Ascending aorta (tissue), 2 donors: ENCODE measurements at regions not wholly inside any gene's neighbourhood (a gene's known extent, or its start where the extent isn't known, plus 50 kb on each side); places are given as distances from the start of the nearest gene placed in this dataset.

Experiments
- DNase-seq, 2 donors: peaks; one replicate each; pipeline ENCODE4 v3.0.0-alpha.2; 2019; ENCODE audit warnings: low spot score in 2 of 2
- H3K27ac ChIP-seq, 2 donors: fragments of 200-600 bp; sonication (generic); one replicate each; pipeline ENCODE4 v1.5.1; 2016 to 2017; ENCODE audit warnings: mild to moderate bottlenecking in 1 of 2
- H3K27me3 ChIP-seq: fragments of 200-600 bp; sonication (generic); one replicate; pipeline ENCODE4 v1.5.1; 2017
- H3K36me3 ChIP-seq, 2 donors: fragments of 200-600 bp; sonication (generic); one replicate each; pipeline ENCODE4 v1.5.1; 2016
- H3K4me1 ChIP-seq, 2 donors: fragments of 200-600 bp; sonication (generic); one replicate each; pipeline ENCODE4 v1.5.1; 2016 to 2017; ENCODE audit warnings: mild to moderate bottlenecking in 1 of 2
- H3K4me3 ChIP-seq, 2 donors: fragments of 200-600 bp; sonication (generic); one replicate each; pipeline ENCODE4 v1.5.1; 2016 to 2017; ENCODE audit warnings: mild to moderate bottlenecking in 1 of 2
- H3K9me3 ChIP-seq, 2 donors: fragments of 200-600 bp; sonication (generic); one replicate each; pipeline ENCODE4 v1.5.1; 2016
- intact Hi-C: fragments of 100-400 bp; cut with DNase I; formaldehyde crosslinking; loops from one replicate; pipeline ENCODE4 v1.15.1; 2023
- TF ChIP-seq, protein P1 (sequence below), 3 experiments: fragments of 200-600 bp in 2 of 3; fragments of 450-650 bp in 1 of 3; sonication (generic) in 2 of 3; IDR thresholded peaks; one replicate each; pipeline ENCODE4 v1.5.1; 2016 to 2019; ENCODE audit warnings: antibody characterized with exemption in 3 of 3, mild to moderate bottlenecking in 1 of 3, moderate library complexity in 1 of 3

GRCh38 chr13:94829185-94829836 lies 117.0 kb upstream of the SOX21 start:
- no peaks in the 10 kb centered on the region for H3K4me1 ChIP-seq
- TF ChIP-seq, protein P1, sequence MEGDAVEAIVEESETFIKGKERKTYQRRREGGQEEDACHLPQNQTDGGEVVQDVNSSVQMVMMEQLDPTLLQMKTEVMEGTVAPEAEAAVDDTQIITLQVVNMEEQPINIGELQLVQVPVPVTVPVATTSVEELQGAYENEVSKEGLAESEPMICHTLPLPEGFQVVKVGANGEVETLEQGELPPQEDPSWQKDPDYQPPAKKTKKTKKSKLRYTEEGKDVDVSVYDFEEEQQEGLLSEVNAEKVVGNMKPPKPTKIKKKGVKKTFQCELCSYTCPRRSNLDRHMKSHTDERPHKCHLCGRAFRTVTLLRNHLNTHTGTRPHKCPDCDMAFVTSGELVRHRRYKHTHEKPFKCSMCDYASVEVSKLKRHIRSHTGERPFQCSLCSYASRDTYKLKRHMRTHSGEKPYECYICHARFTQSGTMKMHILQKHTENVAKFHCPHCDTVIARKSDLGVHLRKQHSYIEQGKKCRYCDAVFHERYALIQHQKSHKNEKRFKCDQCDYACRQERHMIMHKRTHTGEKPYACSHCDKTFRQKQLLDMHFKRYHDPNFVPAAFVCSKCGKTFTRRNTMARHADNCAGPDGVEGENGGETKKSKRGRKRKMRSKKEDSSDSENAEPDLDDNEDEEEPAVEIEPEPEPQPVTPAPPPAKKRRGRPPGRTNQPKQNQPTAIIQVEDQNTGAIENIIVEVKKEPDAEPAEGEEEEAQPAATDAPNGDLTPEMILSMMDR (IDR thresholded peaks at IDR 0.05), result no peak
- H3K27ac ChIP-seq, result no peak overlapping the region
- DNase-seq, result no peak
- no peaks in the 10 kb centered on the region for H3K36me3 ChIP-seq
- no peaks in the 10 kb centered on the region for H3K9me3 ChIP-seq
- intact Hi-C loops, result no loop called here
- H3K4me3 ChIP-seq, result no peak overlapping the region
- no peaks in the 10 kb centered on the region for H3K27me3 ChIP-seq

GRCh38 chr13:94827566-94827965 lies 115.2 kb upstream of the SOX21 start:
- DNase-seq, result no peak

GRCh38 chr13:94825507-94825906 lies 113.2 kb upstream of the SOX21 start:
- intact Hi-C loops, result no loop called here
- H3K36me3 ChIP-seq, result no peaks in the 10 kb centered on the region
- H3K4me1 ChIP-seq, result no peaks in the 10 kb centered on the region
- DNase-seq, result no peak
- no peak overlapping the region for H3K27ac ChIP-seq
- no peaks in the 10 kb centered on the region for H3K27me3 ChIP-seq
- no peak overlapping the region for H3K4me3 ChIP-seq
- H3K9me3 ChIP-seq, result no peaks in the 10 kb centered on the region
- TF ChIP-seq, protein P1 (IDR thresholded peaks at IDR 0.05), result no peak

More at GRCh38 chr13:94827566-94827965, 115.2 kb upstream of the SOX21 start:
- no peaks in the 10 kb centered on the region for H3K4me1 ChIP-seq
- intact Hi-C loops, result no loop called here
- TF ChIP-seq, protein P1 (IDR thresholded peaks at IDR 0.05), result no peak
- H3K27ac ChIP-seq, result no peak overlapping the region
- no peak overlapping the region for H3K4me3 ChIP-seq
- no peaks in the 10 kb centered on the region for H3K27me3 ChIP-seq
- H3K9me3 ChIP-seq, result no peaks in the 10 kb centered on the region
- H3K36me3 ChIP-seq, result no peaks in the 10 kb centered on the region

DNA sequence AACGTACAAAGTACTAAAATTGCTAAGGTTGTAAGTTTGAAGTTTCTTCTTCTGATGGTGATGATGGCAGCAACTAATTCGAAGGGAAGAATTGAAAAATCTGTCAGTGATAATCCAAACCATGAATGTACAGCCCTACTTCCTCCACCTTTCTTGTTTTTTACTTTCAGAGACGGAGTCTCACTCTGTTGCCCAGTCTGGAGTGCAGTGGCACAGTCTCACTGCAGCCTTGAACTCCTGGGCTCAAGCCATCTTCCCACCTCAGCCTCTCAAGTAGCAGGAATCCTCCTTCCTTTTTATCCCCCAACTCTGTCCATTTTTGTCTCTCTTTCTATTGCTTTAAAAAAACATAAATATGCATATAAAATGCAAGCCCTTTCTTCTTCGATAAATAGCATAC lies 112.3 kb upstream of the SOX21 start:
- TF ChIP-seq, protein P1 (IDR thresholded peaks at IDR 0.05), result no peak
- no peak for DNase-seq
- H3K9me3 ChIP-seq, result no peaks in the 10 kb centered on the region
- H3K4me3 ChIP-seq, result no peak overlapping the region
- H3K4me1 ChIP-seq, result no peaks in the 10 kb centered on the region
- H3K36me3 ChIP-seq, result no peaks in the 10 kb centered on the region
- H3K27ac ChIP-seq, result no peak overlapping the region
- intact Hi-C loops, result no loop called here
- no peaks in the 10 kb centered on the region for H3K27me3 ChIP-seq

DNA sequence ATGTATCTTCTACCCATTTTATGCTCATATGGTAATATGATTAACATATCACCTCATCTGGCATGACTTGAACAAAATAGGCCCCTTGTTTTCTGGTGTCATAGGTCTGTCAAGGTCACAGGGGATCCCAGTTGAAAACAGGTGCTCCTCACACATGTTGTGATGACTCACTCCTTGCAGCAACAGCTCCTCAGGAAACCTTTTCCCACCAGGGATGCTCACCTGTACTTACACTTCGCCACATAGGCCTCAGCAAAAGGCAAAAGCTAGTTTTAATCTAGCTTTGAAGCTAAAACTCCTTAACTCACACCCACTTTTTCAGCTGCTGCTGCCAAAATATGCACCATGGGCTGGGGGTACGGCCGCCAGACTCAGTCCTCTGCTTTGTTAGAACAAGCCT lies 110.0 kb upstream of the SOX21 start:
- Histone ChIP-seq H3K27ac (no peak overlapping the region), H3K4me3 (no peak overlapping the region), H3K36me3 (no peaks in the 10 kb centered on the region), H3K4me1 (no peaks in the 10 kb centered on the region), H3K27me3 (no peaks in the 10 kb centered on the region), H3K9me3 (no peaks in the 10 kb centered on the region)
- no peak for DNase-seq
- TF ChIP-seq, protein P1 (IDR thresholded peaks at IDR 0.05), result no peak
- intact Hi-C loops, result no loop called here

DNA sequence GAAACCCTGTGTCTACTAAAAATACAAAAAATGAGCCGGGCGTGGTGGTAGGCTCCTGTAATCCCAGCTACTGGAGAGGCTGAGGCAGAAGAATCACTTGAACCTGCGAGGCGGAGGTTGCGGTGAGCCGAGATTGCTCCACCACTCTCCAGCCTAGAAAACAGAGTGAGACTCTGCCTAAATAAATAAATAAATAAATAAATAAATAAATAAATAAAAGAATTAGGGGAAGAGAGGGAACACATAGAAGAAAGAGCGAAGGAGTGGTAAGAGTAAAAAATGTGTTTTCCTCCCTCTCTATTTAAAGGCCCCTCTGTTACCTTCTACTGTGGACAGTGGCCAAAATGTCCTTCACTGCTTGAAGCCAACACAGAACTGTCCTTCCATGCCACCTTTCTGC lies 103.9 kb upstream of the SOX21 start:
- H3K27me3 ChIP-seq, result no peaks in the 10 kb centered on the region
- DNase-seq, result no peak
- TF ChIP-seq, protein P1 (IDR thresholded peaks at IDR 0.05), result no peak
- no peaks in the 10 kb centered on the region for H3K36me3 ChIP-seq
- H3K27ac ChIP-seq, result no peak overlapping the region
- H3K9me3 ChIP-seq, result no peaks in the 10 kb centered on the region
- intact Hi-C loops, result no loop called here
- H3K4me3 ChIP-seq, result no peak overlapping the region
- no peaks in the 10 kb centered on the region for H3K4me1 ChIP-seq
